ENCODE measurements at regions not wholly inside any gene's neighbourhood (a gene's known extent, or its start where the extent isn't known, plus 50 kb on each side); places are given as distances from the start of the nearest gene placed in this dataset.

DNA sequence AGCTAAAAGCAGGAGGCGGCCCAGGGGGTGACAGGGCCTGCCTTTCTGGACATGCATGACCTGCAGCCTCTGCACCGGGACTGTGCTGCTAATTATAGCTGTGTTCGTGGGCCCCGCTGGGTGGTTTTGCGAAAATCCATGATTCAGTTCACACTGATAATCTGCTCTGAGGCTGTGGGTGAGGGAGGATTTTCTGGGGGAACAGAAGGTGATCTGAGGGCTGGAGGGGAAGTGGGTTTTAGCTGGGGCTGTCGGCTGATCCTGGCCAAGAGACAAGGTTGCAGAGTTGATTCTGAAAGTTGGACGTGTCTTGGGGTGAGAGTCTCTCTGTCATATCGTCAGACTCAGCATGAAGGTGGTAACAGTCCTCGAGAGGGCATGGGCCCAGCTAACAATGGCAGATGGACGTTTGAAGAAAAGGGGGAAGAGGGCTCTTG lies 187.5 kb upstream of the ZNF469 start:
- ChIA-PET CTCF (ENCODE audit: unreplicated experiment) (no interaction called here), POLR2A (no interaction called here)
- no peak for DNase-seq (ENCODE audit: low spot score)
- no peak for TF ChIP-seq CTCF (conservative IDR thresholded peaks at IDR 0.05; ENCODE audit: low read length)
- no peak for TF ChIP-seq EZH2phosphoT487 (IDR thresholded peaks at IDR 0.05; ENCODE audit: borderline replicate concordance, low read depth, low read length)
- no peak overlapping the region for H3K4me2 ChIP-seq (ENCODE audit: low read length)
- no peak overlapping the region for H3K27ac ChIP-seq (ENCODE audit: low read depth, low read length, poor library complexity, severe bottlenecking)
- no peak overlapping the region for H3K4me3 ChIP-seq (ENCODE audit: low read depth, low read length, poor library complexity, severe bottlenecking)
- no peak overlapping the region for H2AFZ ChIP-seq (ENCODE audit: low read length)
- no TSS peak for BruUV-seq (replicated peaks)
- no peaks in the 10 kb centered on the region for H3K36me3 ChIP-seq (ENCODE audit: insufficient read depth, low read length)
- H3K9me2 ChIP-seq (ENCODE audit: insufficient read depth, low read length): no peaks in the 10 kb centered on the region
- H4K20me1 ChIP-seq (ENCODE audit: insufficient read depth, low read length): no peaks in the 10 kb centered on the region
- H3K9me3 ChIP-seq (ENCODE audit: low read length): no peaks in the 10 kb centered on the region
- H3K4me1 ChIP-seq (ENCODE audit: insufficient read depth, low read length, poor library complexity, severe bottlenecking): no peaks in the 10 kb centered on the region
- no peaks in the 10 kb centered on the region for H3K79me2 ChIP-seq (ENCODE audit: insufficient read depth, low read depth, low read length)
- intact Hi-C loops (cut with micrococcal nuclease; ENCODE audit: unreplicated experiment): no loop called here

- intact Hi-C loops (cut with micrococcal nuclease; ENCODE audit: unreplicated experiment): no loop called here
- no TSS peak for BruUV-seq (replicated peaks)
- no peaks in the 10 kb centered on the region for H3K4me1 ChIP-seq (ENCODE audit: insufficient read depth, low read length, poor library complexity, severe bottlenecking)
- no peak overlapping the region for H3K27ac ChIP-seq (ENCODE audit: low read depth, low read length, poor library complexity, severe bottlenecking)
- TF ChIP-seq EZH2phosphoT487 (IDR thresholded peaks at IDR 0.05; ENCODE audit: borderline replicate concordance, low read depth, low read length) (no peak), CTCF (conservative IDR thresholded peaks at IDR 0.05; ENCODE audit: low read length) (no peak)
- H4K20me1 ChIP-seq (ENCODE audit: insufficient read depth, low read length): no peaks in the 10 kb centered on the region
- no peak for DNase-seq (ENCODE audit: low spot score)
- ChIA-PET CTCF (ENCODE audit: unreplicated experiment) (no interaction called here), POLR2A (no interaction called here)
- H3K9me3 ChIP-seq (ENCODE audit: low read length): no peaks in the 10 kb centered on the region
- H3K4me2 ChIP-seq (ENCODE audit: low read length): no peak overlapping the region
- H3K79me2 ChIP-seq (ENCODE audit: insufficient read depth, low read depth, low read length): no peaks in the 10 kb centered on the region
- H3K4me3 ChIP-seq (ENCODE audit: low read depth, low read length, poor library complexity, severe bottlenecking): no peak overlapping the region
- H3K36me3 ChIP-seq (ENCODE audit: insufficient read depth, low read length): no peaks in the 10 kb centered on the region
- no peak overlapping the region for H2AFZ ChIP-seq (ENCODE audit: low read length)
- no peaks in the 10 kb centered on the region for H3K9me2 ChIP-seq (ENCODE audit: insufficient read depth, low read length)
These were observed 186.8 kb upstream of the ZNF469 start for GRCh38 chr16:88195911-88196465.

GRCh38 chr16:88196471-88197400 lies 186.0 kb upstream of the ZNF469 start:
- Histone ChIP-seq H3K27ac (ENCODE audit: low read depth, low read length, poor library complexity, severe bottlenecking) (no peak overlapping the region), H4K20me1 (ENCODE audit: insufficient read depth, low read length) (no peaks in the 10 kb centered on the region), H3K9me2 (ENCODE audit: insufficient read depth, low read length) (no peaks in the 10 kb centered on the region), H3K4me3 (ENCODE audit: low read depth, low read length, poor library complexity, severe bottlenecking) (no peak overlapping the region), H3K36me3 (ENCODE audit: insufficient read depth, low read length) (no peaks in the 10 kb centered on the region), H3K4me2 (ENCODE audit: low read length) (no peak overlapping the region), H3K4me1 (ENCODE audit: insufficient read depth, low read length, poor library complexity, severe bottlenecking) (no peaks in the 10 kb centered on the region), H2AFZ (ENCODE audit: low read length) (no peak overlapping the region), H3K79me2 (ENCODE audit: insufficient read depth, low read depth, low read length) (no peaks in the 10 kb centered on the region), H3K9me3 (ENCODE audit: low read length) (no peaks in the 10 kb centered on the region)
- intact Hi-C loops (cut with micrococcal nuclease; ENCODE audit: unreplicated experiment): no loop called here
- no peak for DNase-seq (ENCODE audit: low spot score)
- POLR2A ChIA-PET: no interaction called here
- BruUV-seq (replicated peaks): no TSS peak
- CTCF ChIA-PET (ENCODE audit: unreplicated experiment): no interaction called here
- no peak for TF ChIP-seq CTCF (conservative IDR thresholded peaks at IDR 0.05; ENCODE audit: low read length)
- TF ChIP-seq EZH2phosphoT487 (IDR thresholded peaks at IDR 0.05; ENCODE audit: borderline replicate concordance, low read depth, low read length): no peak

Data from OCI-LY7 (cell line).